A172 (cell line): ENCODE measurements at regions not wholly inside any gene's neighbourhood (a gene's known extent, or its start where the extent isn't known, plus 50 kb on each side); places are given as distances from the start of the nearest gene placed in this dataset.

Source experiments
- DNase-seq: peaks from one replicate; pipeline ENCODE4 v3.0.0-alpha.2; 2015; ENCODE audit warnings: low spot score

DNA sequence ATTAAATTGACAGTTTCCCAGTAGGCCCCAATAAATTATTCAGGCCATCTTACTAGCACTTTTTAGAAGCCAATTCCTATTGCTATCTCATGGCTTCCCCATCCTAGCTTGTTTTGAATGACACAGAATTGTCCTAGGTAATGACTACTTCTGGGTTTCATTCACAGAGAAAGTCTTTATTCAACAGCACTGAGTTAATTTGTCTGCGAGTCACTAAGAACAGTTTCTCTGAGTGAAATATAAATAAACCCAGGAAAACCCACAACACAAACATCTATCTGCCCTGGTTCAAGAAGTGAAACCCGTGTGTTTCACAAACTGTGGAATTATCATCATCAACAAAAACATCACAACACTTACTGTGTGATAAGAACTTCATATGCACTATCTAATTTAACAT lies 1366.8 kb downstream of the EPHA7 start:
- no peak for DNase-seq

DNA sequence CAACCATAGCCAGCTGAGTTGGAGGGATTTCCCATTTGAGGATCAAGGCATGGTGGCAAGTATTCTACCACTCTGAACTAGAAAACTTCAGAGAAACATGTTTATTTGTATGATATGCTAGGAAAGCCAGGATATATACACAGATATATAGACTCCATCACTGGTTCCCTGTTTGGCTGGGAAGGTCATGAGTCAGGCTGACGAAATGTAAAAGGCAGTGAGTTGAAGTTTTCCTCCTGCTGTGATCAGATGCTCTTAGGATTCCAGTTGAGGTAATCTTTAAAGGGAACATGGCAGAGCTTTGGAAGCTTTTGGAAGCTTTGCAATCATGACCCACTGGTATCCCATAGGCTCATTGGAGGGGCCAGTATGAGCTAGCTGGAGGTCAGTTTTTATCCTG lies 1369.1 kb downstream of the EPHA7 start:
- peak; percentile 2 for DNase-seq

DNA sequence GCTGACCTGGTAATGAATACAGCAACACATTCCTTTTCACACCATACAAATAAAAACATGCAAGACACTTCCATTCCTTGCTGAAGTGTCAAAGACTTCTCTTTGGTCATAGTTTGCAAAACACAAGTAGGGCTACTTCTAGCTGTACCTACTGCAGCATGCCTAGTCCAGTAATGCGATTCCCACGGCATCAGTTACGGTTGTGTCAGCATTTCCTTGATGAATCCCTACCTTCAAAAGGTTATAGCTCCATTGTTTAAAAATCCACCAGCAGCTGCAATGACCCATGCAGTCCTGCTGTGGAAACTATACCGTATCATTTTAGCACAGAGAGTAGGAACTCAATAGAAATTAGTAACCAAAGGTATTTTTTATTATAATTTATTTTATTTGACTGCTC lies 1371.5 kb downstream of the EPHA7 start:
- DNase-seq = no peak

DNA sequence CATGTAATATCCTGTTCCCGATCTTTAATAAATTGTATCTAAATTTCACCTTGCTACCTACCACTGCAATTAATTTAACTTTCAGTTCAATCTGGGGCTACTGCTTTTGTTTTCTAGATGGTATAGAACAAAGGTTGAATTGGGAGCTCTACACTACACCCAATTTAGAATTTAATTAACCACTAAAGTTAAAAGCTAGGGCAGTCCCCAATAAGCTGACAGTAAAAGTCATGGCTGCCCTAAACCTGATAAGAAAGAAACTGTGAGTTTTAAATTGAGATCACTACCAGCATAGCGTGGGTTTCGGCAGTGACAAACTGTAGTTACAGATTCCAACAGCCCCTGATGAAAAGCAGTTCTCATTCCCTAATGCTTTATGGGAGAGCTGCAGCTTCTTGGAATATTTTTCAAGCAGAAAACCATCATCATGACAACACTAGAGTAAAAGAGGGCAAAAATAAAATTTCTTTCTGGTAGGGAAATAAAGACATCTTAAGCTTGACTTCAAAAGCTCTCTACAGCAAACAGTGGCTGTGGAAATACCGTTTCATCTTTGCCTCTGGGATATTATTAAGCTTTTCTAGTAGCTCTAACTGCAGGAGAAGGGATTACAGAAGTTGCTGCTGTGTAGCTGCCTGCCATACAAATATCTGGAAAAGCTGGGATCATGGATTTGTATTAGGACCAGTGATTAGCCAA lies 1372.1 kb downstream of the EPHA7 start:
- no peak for DNase-seq

DNA sequence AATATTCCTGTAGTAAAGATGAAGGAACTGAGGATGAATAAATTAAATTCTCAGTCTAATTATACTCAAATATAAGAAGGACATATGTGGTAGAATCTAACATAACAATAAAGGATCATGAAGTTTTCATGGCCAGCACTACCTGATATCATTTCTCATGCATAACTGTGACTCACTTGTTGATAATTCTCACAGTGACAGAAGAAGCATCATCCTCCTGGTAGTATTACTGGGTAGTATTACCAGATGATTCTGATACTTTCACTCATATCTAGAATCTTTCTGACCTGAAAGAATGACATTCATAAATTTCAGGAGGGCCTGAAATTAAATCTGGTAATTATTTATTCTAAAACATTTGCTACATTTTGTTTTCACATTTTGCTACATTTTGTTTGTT lies 1375.0 kb downstream of the EPHA7 start:
- no peak for DNase-seq

DNA sequence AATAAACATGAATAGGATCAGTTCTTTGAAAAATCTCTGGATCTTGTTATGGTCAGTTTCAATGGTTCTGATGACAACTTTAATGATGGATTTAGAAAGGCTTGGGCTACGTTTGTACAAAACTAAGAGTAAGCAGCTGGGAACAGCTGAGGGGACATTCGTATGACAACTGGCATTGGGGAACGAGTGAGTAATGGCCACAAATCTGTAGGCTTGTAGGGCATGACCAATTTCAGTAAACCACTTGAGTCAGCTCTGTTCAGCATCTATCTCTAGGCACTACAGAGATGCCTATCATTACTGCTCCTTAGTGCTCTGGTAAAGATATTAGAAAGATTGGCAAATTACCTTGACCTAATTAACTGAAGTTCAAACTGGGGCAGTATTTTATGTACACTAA lies 1375.6 kb downstream of the EPHA7 start:
- no peak for DNase-seq

DNA sequence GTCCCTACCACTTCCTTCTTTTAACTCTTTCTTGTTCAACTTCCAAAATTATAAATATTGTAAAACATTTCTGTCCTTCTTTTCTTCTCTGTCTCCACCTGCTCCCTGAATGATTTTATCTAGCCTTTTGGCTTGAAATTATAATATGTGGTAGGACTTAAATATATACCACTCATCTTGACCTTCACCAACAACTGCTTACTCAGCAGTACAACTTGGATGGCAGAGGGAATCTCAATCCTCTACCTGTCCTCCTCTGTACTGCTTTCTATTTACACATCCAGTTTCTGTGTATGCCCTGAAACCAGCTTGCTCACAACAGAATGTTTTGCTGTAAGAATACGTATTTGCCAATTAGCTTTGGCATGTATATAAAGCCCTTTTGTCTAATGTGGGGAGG lies 1392.5 kb downstream of the EPHA7 start:
- DNase-seq = no peak

DNA sequence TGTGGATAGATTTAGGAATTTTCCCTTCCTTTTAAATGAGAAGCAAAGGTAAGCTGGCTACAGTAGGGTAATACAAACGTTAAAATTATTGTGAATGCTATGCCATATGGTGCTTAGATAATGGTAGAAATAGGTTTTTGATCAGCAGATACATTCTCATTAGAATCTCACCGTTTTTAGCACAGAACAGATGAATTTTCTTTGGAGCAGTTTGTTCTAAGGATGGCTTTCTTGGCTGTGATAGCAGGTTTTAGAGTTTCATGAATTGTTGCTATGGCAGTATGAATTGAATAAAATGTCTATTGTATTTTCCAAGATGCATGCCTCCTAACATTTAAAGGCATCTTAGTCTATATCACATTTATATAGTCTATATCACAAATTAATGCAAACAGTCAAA lies 1394.5 kb downstream of the EPHA7 start:
- DNase-seq = no peak

DNA sequence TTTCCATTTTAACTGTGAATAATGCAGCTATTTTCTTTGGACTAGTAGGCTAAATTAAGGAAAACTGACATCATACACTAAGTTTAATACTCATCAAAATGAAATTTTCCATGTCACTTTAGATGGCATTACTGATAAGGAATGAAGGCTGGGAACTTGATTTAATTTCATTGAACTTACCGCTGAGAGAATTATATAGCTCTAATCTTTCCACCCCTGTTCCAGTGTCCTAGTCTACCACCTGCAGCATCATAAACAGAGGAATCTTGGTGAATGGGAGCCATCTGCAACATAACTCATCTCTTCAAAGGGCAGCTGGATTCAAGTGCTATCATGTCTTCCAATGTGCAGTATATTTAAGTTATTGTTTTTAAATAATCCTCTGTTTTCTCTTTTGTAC lies 1395.2 kb downstream of the EPHA7 start:
- no peak for DNase-seq

DNA sequence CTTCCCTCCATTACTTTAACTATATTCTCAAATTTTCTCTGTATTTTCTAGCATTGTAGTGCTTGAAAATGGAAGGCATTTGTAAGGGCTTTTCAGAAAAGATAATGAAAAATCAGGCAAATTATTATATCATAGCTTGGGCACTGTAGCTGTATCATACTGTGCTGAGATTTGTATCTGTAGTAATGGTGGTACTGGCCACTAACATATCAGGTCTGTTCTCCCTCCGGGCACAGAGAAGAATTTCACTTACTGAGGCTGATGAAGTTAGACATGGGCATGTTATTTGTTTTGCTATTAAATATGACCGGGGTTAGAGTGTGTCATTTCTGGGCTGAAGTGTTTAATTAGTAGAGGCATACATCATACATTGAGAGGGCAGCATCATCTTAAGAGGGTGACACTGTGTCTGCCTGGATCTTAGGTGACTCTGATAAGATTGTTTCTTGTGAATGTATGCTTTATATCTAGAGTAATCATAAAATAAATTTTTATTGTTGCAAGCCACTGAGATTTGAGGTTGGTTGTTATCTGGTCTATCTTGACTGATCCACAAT lies 1395.9 kb downstream of the EPHA7 start:
- DNase-seq = no peak

DNA sequence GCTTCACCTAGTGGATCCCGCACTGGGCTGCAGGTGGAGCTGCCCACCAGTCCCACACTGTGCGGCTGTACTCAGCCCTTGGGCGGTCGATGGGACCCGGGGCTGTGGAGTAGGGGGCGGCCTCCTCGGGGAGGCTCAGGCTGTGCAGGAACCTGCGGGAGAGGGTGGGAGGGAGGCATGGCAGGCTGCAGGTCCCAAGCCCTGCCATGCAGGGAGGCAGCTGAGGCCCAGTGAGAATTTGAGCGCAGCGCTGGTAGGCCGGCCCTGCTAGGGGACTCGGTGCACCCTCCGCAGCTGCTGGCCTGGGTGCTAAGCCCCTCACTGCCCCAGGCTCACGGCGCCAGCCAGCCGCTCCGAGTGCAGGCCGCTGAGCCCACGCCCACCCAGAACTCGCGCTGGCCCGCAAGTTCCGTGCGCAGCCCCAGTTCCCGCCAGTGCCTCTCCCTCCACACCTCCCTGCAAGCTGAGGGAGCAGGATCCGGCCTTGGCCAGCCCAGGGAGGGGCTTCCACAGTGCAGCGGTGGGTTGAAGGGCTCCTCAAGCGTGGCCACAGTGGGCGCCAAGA lies 1407.6 kb downstream of the EPHA7 start:
- DNase-seq = no peak

DNA sequence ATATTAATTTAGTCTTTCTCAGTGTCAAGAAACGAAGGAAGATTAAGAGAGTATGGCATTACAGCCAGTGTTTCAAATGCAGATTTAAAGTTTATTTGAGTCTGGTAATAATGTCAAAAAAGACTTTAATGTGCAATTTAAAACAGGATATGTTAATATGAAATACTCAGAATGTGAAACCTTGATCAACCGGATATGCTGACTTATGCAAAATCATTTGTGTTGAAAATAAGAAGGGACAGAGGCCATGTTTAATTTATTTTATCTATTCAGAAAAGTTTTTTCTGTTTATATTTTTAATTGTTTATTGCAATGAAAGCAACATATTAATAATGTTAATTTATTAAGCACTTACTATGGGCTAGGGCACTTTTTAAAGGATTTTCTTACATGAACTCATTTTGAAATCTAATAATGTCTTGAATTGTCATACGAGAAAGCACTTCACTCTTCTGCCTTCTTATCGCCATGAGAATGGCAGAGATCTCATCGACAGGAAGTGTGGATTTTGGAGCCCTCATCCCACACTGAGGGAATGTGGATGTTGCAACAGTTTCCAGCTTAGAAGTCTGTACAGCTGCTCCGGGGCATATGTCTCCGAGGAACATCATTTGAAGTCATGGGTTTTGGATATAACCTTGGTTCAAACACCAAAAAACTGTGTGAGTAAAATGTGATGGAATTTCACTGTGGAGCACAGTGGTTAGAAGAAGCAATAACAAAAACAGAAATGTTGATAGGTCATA lies 1410.4 kb downstream of the EPHA7 start:
- DNase-seq = no peak

DNA sequence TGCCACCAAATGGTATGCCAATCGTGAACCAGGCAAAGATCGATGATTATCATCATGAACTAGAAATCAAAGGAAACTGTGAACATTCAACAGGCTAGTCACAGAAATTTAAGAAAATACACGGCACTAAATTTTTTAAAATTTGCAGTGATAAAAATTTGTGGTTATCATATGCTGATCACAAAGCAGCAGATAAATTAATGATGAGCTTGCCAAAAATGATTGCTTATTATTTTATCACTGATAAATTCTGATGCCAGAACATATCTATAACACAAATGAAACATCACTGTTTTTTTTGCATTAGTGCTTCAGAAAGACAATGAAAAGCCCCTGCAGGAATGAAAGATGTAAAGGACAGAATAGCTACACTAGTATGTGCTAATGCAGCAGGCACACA lies 1413.2 kb upstream of the MAP3K7 start:
- no peak for DNase-seq

DNA sequence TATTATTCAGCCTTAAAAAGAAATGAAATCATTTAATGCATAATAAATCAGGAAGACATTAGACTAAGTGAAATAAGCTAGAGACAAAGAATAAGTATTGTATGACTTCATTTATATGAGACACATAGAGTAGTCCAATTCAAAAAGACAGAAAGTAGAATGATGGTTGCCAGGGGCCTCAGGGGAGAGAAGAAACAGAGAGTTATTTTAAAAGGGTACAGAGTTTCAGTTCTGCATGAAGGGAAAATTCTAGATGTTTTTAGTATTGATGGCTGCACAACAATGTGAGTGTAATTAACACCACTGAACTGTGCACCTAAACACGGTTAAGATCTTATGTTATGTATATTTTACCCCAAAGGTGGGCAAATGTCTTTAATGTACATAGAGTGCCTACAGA lies 1407.9 kb upstream of the MAP3K7 start:
- DNase-seq = no peak

DNA sequence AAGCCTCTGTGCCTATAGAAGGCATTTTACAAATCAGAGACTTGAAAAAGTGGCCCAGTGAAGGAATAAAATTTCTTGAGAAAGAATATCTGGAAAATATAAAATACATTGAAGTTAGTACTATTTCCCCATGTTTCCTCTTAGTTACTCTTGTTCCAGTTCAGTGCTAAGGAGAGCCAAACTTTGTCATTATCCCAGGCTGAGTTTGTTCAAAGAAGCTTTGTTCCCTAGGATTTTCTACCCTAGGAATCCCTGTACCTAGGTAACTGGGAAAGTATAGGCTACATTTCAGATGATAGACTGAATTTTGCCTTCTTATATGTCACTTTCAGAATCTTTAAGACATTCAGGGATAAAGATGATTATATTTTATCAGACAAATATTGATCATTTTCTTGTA lies 1395.7 kb upstream of the MAP3K7 start:
- DNase-seq = no peak

DNA sequence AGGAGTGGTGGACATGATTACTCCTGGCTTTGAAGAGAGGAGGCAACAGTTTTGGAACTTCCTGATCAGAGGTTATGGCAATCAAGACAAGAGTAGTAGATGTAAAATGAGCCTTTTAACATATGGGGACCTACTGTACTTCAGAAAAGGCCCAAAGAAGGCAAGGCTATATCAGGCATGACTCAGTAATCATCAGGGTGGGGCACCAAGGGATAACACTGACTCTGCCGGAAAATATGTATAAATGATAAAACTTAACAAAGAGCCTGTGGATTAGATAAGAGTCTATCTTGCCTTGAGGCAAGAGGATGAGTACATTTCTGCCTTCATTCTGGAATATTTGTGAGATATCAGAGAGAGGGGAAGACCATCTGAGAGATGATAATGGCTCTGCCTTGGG lies 1389.9 kb upstream of the MAP3K7 start:
- peak; percentile 23 for DNase-seq

DNA sequence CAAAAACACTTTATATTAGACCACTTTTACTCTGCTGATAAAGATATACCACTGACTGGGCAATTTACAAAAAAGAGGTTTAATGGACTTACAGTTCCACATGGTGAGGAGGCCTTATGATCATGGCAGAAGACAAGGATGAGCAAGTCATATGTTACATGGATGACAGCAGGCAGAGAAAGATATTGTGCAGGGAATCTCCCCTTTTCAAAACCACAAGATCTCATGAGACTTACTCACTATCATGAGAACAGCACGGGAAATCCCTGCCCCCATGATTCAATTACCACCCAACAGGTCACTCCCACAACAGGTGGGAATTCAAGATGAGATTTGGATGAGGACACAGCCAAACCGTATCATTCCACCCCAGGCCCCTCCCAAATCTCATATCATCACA lies 1383.8 kb upstream of the MAP3K7 start:
- no peak for DNase-seq

DNA sequence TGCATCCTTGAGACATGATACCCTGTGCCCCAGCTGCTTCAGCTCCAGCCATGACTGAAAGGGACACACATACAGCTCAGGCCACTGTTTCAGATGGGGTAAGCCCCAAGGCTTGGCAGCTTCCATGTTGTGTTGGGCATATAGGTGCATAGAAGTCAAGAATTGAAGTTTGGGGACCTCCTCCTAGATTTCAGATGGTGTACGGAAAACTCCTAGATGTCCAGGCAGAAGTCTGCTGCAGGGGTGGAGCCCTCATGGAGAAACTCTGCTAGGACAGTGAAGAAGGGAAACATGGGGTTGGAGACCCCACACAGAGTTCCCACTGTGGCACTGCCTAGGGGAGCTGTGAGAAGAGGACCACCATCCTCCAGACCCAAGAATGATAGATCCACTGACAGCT lies 1379.0 kb upstream of the MAP3K7 start:
- no peak for DNase-seq

DNA sequence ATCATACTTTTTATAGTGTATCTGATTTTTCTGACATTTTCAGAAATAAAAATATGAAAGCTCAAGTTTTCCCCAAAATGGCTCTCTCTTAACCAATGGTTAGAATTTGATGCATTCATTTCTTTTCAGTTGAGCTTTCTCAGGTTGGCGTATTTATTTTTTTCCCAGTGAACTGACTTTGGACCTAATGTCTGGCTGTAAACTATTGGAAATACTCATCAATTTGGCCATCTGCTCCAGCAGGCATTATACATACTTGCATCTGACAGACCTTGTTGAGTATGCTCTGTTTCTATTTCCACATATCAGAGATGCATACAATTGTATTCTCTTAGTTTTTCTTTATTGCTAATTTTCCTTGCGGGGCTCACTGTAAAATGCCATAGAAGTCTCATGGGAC lies 1374.8 kb upstream of the MAP3K7 start:
- no peak for DNase-seq

DNA sequence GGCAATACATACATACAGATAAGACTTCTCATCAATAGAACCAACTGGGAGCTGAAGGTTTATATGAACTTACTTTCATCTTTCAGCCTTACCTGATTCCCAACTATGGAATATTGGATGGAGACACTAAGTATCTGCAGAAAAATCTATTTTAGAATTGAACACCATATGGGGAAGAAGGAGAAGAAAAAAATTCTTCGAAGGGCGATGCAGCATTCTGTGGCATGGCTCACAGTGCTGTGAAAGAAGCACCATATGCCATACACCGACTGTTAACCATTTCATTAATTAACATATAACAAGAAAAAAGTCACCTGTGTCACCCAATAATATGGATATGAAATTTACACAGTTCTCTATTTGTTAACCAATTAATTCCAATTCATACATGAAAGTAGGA lies 1374.4 kb upstream of the MAP3K7 start:
- no peak for DNase-seq

DNA sequence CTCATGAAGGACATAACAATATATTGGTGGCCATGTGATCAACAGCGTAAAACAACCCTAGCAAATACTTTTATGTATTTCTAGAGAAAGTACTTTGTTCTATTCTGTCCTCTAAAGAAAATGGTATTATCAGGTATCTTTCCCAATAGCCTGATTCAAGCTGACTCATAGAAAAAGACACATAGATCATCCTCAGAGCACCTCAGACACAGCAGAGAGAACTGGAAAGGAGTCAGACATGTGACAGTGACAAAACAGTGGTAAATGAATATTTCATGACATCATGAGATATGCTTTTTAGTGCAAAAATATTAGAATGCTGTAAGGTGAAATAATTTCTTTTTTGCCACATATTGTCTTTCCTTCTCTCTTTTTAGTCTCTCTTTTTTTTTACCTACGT lies 1355.0 kb upstream of the MAP3K7 start:
- no peak for DNase-seq

DNA sequence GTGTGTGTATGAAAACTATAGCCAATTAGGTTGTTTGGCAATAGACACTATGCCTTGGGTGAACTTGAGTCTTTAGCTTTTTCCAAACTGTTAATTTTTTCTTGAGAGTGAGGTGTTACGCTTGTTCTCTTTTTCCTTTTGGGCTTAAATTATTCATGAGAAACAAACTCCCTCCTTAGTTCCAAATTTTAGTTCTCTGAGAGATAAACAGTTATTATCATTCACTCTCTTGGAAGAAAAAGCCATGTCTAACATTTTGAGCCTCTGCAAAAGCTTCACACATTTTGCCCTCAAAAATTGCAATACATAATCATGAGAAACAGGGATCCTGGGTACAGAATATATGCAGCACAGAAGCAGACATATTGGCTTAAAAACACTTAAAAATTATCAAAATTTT lies 1353.9 kb upstream of the MAP3K7 start:
- DNase-seq = no peak

DNA sequence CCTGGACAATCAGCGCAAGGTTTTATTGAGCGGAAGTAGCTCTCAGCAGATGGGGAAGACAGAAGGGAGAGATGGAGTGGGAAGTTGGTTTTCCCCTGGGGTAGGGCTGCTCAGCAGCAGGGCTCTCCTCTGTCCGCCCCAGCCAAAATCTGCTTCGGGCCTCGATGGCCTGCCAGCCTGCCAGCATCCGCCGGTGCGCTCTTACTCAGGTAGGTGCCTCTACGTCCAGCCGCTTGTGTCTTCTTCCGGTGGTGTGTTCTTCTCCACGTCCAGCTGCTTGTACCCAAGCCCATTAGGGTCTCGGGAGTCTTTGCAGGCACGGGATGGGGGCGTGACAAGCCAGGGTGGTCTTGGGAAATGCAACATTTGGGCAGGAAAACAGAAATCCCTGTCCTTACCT lies 1340.0 kb upstream of the MAP3K7 start:
- DNase-seq = no peak
